Mesodermal cell (in vitro differentiated cells): ENCODE measurements at regions not wholly inside any gene's neighbourhood (a gene's known extent, or its start where the extent isn't known, plus 50 kb on each side); places are given as distances from the start of the nearest gene placed in this dataset.

ENCODE experiments used
- H3K27ac ChIP-seq: 2 replicates; pipeline ENCODE4 v1.7.0; 2013; ENCODE audit warnings: mild to moderate bottlenecking, low read depth, low read length, moderate library complexity; ENCODE audit not compliant: severe bottlenecking
- H3K36me3 ChIP-seq: 2 replicates; pipeline ENCODE4 v1.7.1; 2013; ENCODE audit warnings: mild to moderate bottlenecking, low read length, moderate library complexity; ENCODE audit not compliant: control insufficient read depth, insufficient read depth
- H3K4me1 ChIP-seq: one replicate; pipeline ENCODE4 v1.7.1; 2013; ENCODE audit warnings: mild to moderate bottlenecking, low read length; ENCODE audit not compliant: insufficient read depth, control insufficient read depth, poor library complexity, severe bottlenecking
- H3K4me3 ChIP-seq: 2 replicates; pipeline ENCODE4 v1.7.0; 2013; ENCODE audit warnings: low read length, control low read depth, mild to moderate bottlenecking; ENCODE audit not compliant: insufficient read depth, poor library complexity, severe bottlenecking; ENCODE audit errors: extremely low read depth
- H3K9me3 ChIP-seq: 2 replicates; pipeline ENCODE4 v1.7.1; 2013; ENCODE audit warnings: mild to moderate bottlenecking, low read length, moderate library complexity; ENCODE audit not compliant: control insufficient read depth
- WGBS, 2 experiments: methylation state at CpG; one replicate each; pipeline ENCODE4 v1.1.5; 2013; ENCODE audit warnings: missing lambda C conversion rate in 2 of 2; ENCODE audit not compliant: insufficient coverage in 2 of 2; 5-methylcytosine and 5-hydroxymethylcytosine counted together

- no peak overlapping the region for H3K4me3 ChIP-seq
- H3K36me3 ChIP-seq, result no peaks in the 10 kb centered on the region
- no peaks in the 10 kb centered on the region for H3K9me3 ChIP-seq
- 92 to 97% methylated on average over 11 to 12 of the region's 14 CpGs for WGBS, 2 experiments
- H3K27ac ChIP-seq, result no peak overlapping the region
- H3K4me1 ChIP-seq, result peaks cover 3% of the 10 kb centered on the region
Observed at GRCh38 chr3:127090218-127091160, 102.4 kb upstream of the PRR23E start.

- 89 to 96% methylated on average over 4 to 8 of the region's 8 CpGs for WGBS, 2 experiments
- Histone ChIP-seq H3K27ac (no peak overlapping the region), H3K36me3 (no peaks in the 10 kb centered on the region), H3K9me3 (no peaks in the 10 kb centered on the region), H3K4me1 (peaks cover 3% of the 10 kb centered on the region), H3K4me3 (no peak overlapping the region)
Observed at GRCh38 chr3:127091376-127091775, 101.6 kb upstream of the PRR23E start.

GRCh38 chr3:127092368-127092767 lies 100.6 kb upstream of the PRR23E start:
- WGBS, 2 experiments, result 91 to 92% methylated on average over 2 to 4 of the region's 4 CpGs
- Histone ChIP-seq H3K4me1 (peaks cover 3% of the 10 kb centered on the region), H3K9me3 (no peaks in the 10 kb centered on the region), H3K4me3 (no peak overlapping the region), H3K36me3 (no peaks in the 10 kb centered on the region), H3K27ac (no peak overlapping the region)

- Histone ChIP-seq H3K27ac (no peak overlapping the region), H3K9me3 (no peaks in the 10 kb centered on the region), H3K36me3 (no peaks in the 10 kb centered on the region), H3K4me3 (no peak overlapping the region), H3K4me1 (peaks cover 3% of the 10 kb centered on the region)
- 59 to 67% methylated on average over 10 of the region's 11 CpGs for WGBS, 2 experiments
Observed at GRCh38 chr3:127092776-127093175, 100.2 kb upstream of the PRR23E start.

GRCh38 chr3:127093312-127093711 lies 99.6 kb upstream of the PRR23E start:
- Histone ChIP-seq H3K4me3 (no peak overlapping the region), H3K27ac (no peak overlapping the region), H3K4me1 (peaks cover 3% of the 10 kb centered on the region), H3K9me3 (no peaks in the 10 kb centered on the region), H3K36me3 (no peaks in the 10 kb centered on the region)
- WGBS, 2 experiments, result 96 to 97% methylated on average over 7 to 9 of the region's 9 CpGs

- no peaks in the 10 kb centered on the region for H3K36me3 ChIP-seq
- H3K9me3 ChIP-seq, result no peaks in the 10 kb centered on the region
- no peak overlapping the region for H3K4me3 ChIP-seq
- 93% methylated on average over 3 to 4 of the region's 4 CpGs for WGBS, 2 experiments
- H3K27ac ChIP-seq, result no peak overlapping the region
- no peaks in the 10 kb centered on the region for H3K4me1 ChIP-seq
Observed at GRCh38 chr3:127095774-127096173, 97.2 kb upstream of the PRR23E start.

GRCh38 chr3:127096256-127097071 lies 96.5 kb upstream of the PRR23E start:
- WGBS, 2 experiments, result 81 to 83% methylated on average over 9 to 10 of the region's 11 CpGs
- Histone ChIP-seq H3K9me3 (no peaks in the 10 kb centered on the region), H3K36me3 (no peaks in the 10 kb centered on the region), H3K4me3 (no peak overlapping the region), H3K4me1 (no peaks in the 10 kb centered on the region), H3K27ac (no peak overlapping the region)

- H3K27ac ChIP-seq, result no peak overlapping the region
- WGBS, 2 experiments, result 89 to 93% methylated on average over 4 of the region's 4 CpGs
- H3K36me3 ChIP-seq, result no peaks in the 10 kb centered on the region
Observed at GRCh38 chr3:127097072-127097405, 95.9 kb upstream of the PRR23E start.

GRCh38 chr3:127097481-127097880 lies 95.5 kb upstream of the PRR23E start:
- Histone ChIP-seq H3K27ac (no peak overlapping the region), H3K4me1 (no peaks in the 10 kb centered on the region), H3K36me3 (no peaks in the 10 kb centered on the region), H3K4me3 (no peak overlapping the region), H3K9me3 (no peaks in the 10 kb centered on the region)
- WGBS, 2 experiments, result 85 to 93% methylated on average over 2 to 3 of the region's 3 CpGs

More at GRCh38 chr3:127097072-127097405, 95.9 kb upstream of the PRR23E start:
- Histone ChIP-seq H3K4me3 (no peak overlapping the region), H3K4me1 (no peaks in the 10 kb centered on the region), H3K9me3 (no peaks in the 10 kb centered on the region)

- Histone ChIP-seq H3K4me3 (no peak overlapping the region), H3K27ac (no peak overlapping the region), H3K36me3 (no peaks in the 10 kb centered on the region), H3K9me3 (no peaks in the 10 kb centered on the region), H3K4me1 (no peaks in the 10 kb centered on the region)
- WGBS, 2 experiments, result 89% methylated on average over 2 to 3 of the region's 3 CpGs
Observed at GRCh38 chr3:127099982-127100381, 92.9 kb upstream of the PRR23E start.
